ENCODE measurements at regions not wholly inside any gene's neighbourhood (a gene's known extent, or its start where the extent isn't known, plus 50 kb on each side); places are given as distances from the start of the nearest gene placed in this dataset.
"Not testable (repeated sequence)": the region's sequence is repeated elsewhere in the genome, so short reads cannot be mapped to it uniquely, and the experiment has no call there.

DNA sequence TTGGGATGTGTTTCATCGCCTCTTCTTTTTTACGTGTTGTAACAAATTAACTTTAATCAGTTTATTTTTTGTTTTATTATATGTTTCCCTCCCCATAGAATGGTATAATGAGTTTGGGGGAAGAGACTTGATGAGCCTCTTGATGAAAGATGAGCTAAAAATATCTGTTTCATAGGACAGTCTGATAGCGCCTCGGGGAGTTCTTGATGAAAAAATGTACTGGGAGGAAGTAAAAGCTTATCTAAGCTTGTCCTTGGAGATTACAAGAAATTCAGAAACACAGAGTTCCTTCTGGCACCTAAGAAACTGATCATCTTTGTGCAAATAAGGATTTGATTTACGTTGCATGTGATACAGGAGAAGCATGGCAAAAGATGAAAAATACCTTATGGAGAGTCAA lies 350.2 kb upstream of the CDH8 start:
- DNase-seq (ENCODE audit: low spot score) = no peak

DNA sequence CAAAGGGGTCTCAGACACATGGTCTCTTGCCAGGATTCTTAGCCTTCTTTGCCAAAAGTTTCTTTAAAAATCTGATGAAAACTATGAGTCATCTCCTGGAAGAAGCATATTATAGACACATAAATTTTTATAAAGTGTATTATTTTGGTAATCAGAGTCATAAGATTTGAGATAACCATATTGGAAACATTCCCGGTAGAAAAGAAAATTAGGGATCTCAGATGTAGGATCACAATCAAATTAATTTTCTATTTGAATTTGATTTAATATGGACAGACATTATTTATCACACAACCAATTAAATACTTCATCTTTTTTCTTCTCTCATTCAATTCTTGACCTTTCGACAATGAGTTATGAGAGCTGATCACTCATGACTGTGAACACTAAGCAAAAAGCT lies 347.7 kb upstream of the CDH8 start:
- no peak for DNase-seq (ENCODE audit: low spot score)

DNA sequence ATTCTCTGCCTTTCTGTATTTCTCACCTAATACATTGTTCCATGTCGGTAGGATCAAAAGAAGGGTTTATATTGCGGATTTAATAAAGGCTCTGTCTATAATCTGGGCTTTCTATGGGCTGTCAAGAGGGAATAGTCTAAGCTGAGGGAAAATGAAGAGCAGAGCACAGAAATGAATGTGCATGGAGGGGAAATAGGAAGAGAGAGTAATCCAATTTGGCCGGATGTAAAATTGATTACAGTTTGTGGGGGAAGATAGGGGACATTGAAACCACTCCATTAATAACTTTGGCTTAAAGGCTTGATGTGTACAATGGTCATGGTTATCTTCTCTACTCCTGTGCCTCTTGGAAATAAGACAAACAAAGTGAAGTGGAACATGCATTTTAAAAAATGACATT lies 334.2 kb upstream of the CDH8 start:
- no peak for DNase-seq (ENCODE audit: low spot score)

DNA sequence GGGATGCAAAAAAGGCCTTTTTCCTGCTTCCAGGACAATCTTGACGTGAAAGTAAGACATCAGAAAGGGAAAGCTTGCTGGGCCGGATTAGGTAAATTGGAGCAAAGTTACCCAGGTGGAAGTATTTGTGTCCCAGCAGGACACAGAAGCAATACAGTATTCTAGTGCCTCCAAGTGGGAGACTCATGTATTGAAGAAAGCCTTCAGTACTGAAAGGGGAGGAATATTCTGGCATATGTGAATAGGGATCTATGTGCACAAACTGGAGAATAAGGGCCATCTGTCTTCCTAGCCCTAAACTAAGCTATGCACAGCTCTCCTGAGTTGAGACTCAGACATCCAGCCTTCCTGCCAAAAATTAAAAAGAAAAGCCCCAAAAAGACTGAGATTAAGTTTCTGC lies 327.3 kb upstream of the CDH8 start:
- DNase-seq (ENCODE audit: low spot score) = no peak

DNA sequence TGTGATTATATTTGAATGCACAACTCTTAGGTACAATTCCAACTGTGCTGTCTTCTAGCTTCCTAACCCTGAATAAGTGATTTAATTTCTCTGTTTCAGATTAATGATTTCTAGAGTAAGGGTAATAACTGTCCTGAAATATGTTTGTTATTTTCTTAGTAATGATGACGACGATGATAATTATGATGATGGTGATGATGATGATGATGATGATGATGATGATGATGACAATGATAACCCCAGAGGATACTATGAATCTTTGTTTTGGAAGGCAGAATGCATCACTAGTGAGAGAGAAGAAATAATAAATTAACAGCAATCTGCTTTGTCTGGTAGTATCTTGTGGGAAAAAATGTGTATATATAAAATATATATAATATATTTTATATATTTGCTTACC lies 317.1 kb upstream of the CDH8 start:
- no peak for DNase-seq (ENCODE audit: low spot score)

DNA sequence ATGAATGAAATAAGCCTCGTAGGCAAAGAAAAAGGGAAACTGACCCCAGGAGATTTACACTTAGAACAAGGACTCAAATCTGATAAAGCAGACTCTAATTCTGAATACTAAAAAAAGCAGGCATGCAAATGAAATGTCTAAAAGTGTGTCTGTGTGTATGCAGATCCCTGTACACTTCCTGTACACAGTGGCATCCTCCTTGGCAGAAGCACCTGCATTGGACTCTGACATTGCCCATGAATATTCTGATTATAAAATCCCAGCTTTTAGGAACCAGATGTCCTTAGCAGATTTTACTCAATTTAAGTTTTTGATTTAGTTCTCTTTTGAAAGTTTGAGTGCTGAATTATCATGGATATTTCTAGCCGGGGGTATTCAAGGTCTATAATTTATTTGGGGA lies 306.0 kb upstream of the CDH8 start:
- no peak for DNase-seq (ENCODE audit: low spot score)

DNA sequence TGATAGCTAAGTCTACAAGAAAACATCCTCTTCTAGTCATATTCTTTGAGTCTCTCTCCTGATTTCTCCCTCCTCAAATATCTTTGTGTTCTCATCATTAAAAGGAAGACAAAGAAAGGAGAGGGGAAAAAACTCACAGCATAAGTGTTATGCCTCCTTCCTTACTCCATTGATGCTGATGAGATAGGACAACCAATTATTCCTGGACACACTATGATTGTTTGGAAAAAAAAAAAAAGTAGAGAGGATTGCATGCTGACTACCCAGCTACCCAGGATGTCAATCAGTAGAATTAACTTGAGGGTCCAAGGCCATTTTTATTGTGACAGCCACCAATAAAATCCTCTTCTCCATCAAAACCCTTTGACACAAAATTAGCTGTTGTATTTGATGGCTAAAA lies 299.1 kb upstream of the CDH8 start:
- no peak for DNase-seq (ENCODE audit: low spot score)

DNA sequence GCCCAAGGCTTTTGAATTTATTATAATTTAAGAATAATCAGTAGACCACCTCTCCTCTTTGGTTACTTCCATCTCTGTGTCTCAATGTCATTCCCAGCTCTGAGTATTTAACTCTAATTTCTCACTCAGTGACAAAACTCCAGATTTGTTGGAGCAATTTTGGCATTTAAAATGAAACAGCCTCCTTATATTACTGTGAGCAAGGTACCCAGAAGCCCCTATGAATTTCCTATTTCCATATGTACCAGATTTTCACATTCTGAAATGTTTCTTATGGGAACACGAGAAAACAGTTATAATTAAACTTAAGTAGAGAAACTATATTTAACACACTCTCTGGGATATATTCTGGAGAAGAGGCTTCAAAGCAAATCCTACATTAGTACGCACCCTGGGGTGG lies 285.4 kb upstream of the CDH8 start:
- no peak for DNase-seq (ENCODE audit: low spot score)

DNA sequence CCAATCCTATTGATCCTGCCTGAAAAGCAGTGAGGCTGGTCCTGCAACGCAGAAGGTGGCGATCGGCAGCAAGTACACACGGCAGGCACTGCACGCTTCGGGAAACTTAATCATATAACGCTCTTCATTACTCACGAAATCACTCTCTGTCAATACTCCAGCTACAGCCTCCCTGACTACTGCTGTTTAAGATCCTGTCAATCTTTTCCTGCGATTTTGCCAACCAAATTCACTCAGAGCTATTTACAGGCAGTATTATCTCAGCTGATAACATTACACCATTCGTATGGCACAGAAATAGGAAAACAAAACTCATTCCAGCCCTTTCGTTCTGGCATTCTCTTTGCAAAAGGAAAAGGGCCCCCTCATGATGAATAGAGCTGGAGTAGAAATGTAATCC lies 262.4 kb upstream of the CDH8 start:
- no peak for DNase-seq (ENCODE audit: low spot score)

DNA sequence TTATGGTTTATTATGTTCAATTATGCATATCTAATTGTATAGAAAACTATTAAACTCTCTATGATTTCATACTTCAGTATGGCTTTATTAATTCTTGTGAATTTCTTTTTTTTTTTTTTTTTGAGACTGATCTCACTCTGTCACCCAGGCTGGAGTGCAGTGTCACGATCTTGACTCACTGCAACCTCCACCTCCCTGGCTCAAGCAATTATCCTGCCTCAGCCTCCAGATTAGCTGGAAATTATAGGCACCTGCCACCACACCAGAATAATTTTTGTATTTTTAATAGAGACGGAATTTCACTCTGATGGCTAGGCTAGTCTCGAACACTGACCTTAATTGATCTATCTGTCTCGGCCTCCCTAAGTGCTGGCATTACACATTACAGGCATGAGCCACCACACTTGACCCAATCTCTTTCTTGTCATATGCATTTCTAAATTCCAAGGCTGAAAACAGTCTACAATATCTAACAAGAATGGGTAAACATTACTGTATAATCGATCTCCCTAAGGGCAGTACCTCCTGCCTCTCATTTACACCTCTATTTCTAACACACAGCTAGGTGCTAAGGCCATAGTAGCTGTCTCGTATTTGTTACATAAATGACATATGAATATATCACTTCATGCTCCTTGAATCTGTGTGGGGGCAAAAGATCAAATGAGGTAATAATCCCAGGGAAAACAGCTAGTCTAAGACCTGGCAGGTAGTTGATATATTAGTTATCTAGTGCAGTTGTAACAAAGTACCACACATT lies 258.2 kb upstream of the CDH8 start:
- no peak for DNase-seq (ENCODE audit: low spot score)

DNA sequence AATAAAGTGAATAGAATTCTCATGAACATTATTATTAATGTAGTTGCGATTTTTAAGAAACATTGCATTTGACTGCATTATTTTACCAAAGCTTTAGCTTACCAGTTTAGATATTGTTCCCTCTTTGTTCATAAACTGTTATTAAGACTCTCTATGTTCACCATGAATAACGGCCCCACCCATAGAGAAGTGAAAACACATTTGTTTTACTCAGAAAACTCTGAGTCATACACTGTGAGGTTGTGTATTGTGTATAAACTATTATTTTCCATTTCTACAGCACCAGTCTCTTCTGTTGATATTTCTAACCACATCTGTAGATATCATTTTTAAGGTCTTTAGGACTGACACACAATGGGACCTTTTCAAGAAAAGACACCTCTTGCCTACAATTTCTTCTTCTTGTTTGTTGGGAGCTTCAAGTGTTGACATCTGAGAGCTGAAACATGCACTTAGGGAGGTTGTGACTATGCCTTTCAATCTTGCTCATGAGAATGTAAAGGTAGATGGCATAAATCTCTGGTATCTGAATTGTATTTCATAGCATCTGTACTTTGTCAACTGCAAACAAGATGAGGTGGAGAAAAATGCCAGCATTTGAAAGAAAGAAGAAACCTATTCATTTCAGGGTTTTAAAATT lies 252.9 kb upstream of the CDH8 start:
- no peak for DNase-seq (ENCODE audit: low spot score)

DNA sequence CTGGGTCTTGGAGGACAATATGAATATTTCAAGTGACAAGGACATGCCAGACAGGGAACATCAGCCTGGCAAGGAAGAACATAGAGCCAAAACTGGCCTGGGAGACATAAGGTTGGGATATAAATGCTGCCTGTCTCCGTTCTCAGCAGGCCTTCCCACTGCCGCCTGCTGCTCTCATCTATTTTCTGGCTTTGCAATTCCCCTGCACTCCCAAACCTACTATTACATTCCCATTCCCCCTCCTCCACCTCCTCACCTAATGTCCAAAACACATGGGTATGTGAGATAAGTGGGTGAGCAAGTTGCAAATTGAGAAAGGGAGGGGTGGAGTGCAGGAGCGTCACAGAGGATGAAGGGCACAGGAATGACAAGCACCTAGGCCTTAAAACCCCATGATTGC lies 244.3 kb upstream of the CDH8 start:
- no peak for DNase-seq (ENCODE audit: low spot score)

DNA sequence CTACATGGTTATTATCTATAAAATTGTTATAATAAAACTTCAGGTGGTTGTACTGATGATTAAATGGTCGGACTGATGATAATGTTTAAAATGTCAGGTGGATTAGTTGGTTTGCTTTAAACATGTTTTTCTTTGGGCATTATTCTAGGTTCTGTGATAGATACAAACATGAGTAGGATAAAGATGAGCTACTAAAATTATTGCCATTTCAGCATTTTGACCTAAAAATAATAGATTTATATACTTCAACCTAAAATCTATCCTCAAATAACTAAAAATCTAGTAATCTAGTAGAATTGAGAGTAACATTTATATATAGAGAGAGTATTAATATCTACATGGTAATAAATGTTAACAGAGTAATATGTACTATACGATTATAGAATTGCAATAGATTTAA lies 241.7 kb upstream of the CDH8 start:
- DNase-seq (ENCODE audit: low spot score) = no peak

DNA sequence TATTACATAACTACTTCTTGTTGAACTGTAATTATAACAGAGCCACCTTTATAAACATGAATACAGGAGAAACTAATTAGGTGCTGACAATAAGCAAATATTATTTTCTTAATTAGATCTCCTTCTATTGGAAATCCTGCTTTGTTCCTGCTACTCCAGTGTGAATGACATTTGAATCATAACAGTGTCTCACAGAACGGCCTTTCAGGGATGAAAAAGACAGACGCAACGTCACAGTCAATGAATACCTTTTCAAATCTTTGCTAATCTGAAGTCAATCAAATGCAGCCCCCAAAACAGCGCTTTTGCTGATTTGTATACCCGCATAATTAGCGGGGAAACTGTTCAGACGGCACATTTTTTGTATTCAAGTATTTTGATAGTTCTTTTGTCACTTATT lies 240.4 kb upstream of the CDH8 start:
- no peak for DNase-seq (ENCODE audit: low spot score)

DNA sequence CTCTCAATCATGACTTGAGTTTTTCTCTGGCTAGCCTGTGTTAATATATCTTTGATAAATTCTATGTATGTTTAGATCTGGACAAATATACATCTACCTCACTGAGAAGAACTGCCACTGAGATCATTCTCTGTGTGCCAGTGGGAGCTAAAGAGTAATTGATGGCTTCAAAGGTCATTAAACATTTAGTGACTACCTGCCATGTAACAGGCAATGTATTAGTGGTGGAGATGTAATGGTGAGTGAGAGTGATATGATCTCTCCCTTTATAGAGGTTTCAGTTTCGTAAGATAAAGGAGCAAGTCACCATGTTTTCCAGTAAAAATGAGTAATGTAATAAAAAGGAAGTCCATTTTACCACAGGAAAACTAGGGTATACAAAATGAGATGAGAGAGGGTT lies 235.8 kb upstream of the CDH8 start:
- DNase-seq (ENCODE audit: low spot score) = no peak

DNA sequence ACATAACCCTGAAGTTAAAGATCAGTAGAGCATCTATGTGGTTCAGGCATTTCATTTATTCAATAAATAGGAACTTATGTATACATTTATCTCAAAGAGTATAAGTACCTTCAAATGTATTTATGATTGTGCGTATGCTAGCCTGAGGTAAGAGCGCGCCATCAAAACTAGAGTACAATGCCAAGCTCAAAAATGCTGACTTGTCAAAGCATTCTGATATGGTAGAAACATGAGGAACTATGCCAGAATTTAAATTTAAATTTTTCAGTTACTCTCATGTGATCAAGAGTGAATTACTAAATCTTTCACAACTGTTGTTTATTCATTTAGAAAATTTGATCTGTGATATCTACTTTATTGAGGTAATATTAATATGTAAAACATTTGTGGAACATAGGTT lies 225.5 kb upstream of the CDH8 start:
- DNase-seq (ENCODE audit: low spot score) = no peak

DNA sequence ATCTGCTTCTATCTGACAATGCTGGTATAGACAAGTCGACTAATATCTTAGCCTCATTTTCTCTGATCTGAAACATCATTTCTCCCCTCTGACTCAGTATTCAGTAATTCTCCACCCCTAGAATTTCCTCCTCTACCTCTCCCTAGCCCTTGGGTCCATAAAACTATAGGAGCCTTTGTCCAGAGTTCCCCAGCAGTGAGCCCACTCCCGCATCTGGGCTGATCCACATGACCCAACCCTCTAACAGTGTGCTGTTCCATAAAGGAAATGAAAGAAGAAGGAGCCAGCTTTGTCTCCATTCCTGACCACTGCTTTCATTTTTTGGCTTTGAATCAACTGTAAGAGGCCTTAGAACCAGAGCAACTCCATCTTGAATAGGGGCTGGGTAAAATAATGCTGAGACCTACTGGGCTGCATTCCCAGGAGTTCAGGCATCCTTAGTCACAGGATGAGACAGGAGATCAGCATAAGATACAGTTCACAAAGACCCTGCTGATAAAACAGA lies 222.7 kb upstream of the CDH8 start:
- DNase-seq (ENCODE audit: low spot score) = not testable (repeated sequence)

DNA sequence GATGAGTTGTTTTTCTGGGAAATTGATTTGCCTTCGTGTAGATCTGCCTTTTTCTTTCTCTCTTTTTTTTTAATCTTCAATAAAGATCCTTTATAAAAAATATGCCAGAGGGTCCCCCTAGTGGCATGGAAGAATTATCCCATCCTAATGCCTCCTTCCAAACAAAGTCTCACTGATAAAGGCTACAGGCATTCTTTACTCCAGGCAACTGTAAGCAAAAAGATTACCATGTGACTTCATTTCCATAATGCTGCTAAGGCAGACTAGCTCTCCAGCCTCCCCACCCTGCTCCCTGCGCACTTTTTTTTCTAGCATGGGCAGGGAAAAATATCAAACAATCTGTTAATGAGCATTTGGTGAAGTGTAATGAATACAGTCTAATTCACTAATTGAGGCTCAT lies 220.2 kb upstream of the CDH8 start:
- peak; percentile 4 for DNase-seq (ENCODE audit: low spot score)

DNA sequence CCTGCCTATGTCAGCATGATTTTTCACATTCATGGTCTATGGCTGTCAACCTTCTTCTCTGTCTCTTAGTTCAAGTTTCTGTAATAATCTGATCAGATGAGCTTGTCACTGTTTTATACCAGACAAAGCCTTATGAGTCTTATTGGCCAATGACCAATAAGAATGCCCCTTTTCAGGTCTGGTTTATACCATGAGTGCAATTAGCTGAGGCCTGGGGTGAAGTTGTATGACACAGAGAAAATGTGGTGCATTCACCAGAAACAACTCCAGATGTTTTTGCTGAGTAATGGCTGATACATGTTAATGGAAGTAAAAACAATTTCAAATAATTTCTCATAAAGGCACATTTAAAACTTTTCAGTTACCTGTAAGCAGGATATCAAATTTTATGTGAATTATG lies 218.6 kb upstream of the CDH8 start:
- DNase-seq (ENCODE audit: low spot score) = peak; percentile 7

DNA sequence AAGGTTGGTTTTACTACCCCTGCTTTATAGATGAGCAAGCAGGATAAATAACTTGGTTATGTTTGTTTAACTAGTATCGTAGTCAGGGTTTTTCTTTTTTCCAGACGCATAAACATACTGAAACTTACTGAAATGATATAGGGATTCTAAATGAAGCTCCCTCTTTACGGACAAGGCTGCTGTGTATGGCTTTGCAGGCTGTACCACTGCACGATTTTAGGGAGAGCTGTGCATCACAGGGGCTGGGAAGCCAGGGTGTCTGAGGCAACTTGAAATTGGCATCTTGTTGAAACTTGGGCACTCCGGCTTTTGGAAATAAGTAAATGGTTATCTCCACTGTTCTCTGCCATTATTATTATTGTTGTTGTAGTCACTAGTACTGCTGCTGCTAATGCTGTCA lies 218.1 kb upstream of the CDH8 start:
- DNase-seq (ENCODE audit: low spot score) = no peak

DNA sequence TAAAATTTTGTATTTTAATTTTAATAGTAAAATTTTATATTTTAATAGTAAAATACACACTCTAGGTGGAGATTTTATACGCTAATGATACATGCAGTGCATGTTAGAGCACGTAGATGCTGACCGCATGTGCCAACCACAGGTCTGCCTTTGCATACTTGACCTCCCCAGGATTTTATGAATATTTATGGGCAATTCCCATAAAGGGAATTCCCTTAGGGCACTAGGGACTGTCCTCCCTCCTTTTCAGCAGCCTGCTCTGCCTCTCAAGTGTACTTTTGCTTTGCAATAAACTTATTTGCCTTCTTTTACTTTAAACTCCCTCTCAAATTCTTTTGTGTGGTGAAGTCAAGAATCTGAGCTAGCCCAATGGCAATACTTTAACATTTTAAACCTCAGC lies 217.7 kb upstream of the CDH8 start:
- DNase-seq (ENCODE audit: low spot score) = no peak

DNA sequence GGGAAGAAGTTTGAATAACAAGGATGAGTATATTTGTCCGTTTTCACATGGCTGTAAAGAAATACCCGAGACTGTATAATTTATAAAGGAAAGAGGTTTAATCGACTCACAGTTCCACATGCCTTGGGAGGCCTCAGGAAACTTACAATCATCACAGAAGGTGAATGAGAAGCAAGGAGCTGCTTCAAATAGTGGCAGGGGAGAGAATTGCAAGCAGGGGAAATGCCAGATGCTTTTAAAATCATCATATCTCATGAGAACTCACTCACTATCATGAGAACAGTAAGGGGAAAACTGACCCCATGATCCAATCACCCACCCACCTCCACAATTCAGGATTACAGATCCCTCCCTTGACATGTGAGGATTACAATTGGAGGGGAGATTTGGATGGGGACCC lies 212.8 kb upstream of the CDH8 start:
- no peak for DNase-seq (ENCODE audit: low spot score)

DNA sequence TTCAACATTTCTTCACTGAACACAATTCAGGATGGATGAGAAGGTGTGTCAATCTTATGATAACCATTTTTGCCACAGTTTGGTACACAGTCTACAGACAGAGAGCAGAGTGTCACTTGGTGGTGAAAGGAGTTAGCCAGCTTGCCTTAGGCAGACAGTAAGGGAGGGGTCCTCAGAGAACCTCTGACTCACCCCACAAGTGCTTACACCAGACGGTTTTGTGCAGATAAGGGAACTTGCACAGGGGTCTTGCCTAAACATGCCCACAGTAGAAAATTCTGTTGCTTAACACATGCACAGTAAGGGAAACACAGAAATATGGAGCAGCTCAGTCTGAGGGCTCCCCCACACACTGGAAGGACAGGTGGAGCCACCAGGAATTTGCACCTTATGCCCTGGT lies 204.5 kb upstream of the CDH8 start:
- DNase-seq (ENCODE audit: low spot score) = no peak

DNA sequence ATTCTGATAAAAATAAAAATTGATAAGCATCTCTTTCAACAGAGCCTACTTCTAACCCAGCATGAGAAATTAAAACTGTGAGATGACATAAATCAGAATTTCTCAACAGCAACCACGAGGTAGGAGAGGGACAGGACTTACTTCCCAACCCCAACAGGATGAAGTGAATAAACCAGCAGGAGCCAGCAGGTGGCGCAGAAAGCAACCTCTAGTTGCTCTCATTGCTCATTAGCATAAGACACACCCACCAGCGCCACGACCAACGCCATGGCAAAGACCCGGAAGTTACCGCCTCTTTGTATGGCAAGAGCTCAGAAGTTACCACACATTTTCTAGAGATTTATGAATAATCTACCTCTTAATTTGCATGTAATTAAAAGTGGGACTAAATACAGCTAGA lies 189.4 kb upstream of the CDH8 start:
- no peak for DNase-seq (ENCODE audit: low spot score)

All from AG08395 (cell line).